Mesenchymal stem cell (in vitro differentiated cells and primary cell): ENCODE measurements at regions not wholly inside any gene's neighbourhood (a gene's known extent, or its start where the extent isn't known, plus 50 kb on each side); places are given as distances from the start of the nearest gene placed in this dataset.

Experiments
- DNase-seq: peaks from one replicate; pipeline ENCODE4 v3.0.0-alpha.2; 2013
- H2AFZ ChIP-seq: one replicate; pipeline ENCODE4 v1.6.1; 2013; ENCODE audit warnings: low read depth, mild to moderate bottlenecking, control low read depth, inconsistent platforms, low read length, moderate library complexity
- H2AK5ac ChIP-seq: 2 replicates; pipeline ENCODE4 v1.6.1; 2013; ENCODE audit warnings: low read length, moderate library complexity, mild to moderate bottlenecking, inconsistent platforms; ENCODE audit not compliant: severe bottlenecking
- H2BK120ac ChIP-seq: one replicate; pipeline ENCODE4 v1.6.1; 2013; ENCODE audit warnings: low read depth, mild to moderate bottlenecking, inconsistent platforms, low read length, moderate library complexity
- H2BK12ac ChIP-seq, 2 experiments: one replicate each; pipeline ENCODE4 v1.6.1; 2013; ENCODE audit warnings: inconsistent platforms in 2 of 2, low read length in 2 of 2, mild to moderate bottlenecking in 2 of 2, moderate library complexity in 2 of 2, control low read depth in 1 of 2
- H2BK15ac ChIP-seq: one replicate; pipeline ENCODE4 v1.6.1; 2013; ENCODE audit warnings: mild to moderate bottlenecking, low read depth, inconsistent platforms; ENCODE audit not compliant: poor library complexity, severe bottlenecking
- H2BK5ac ChIP-seq: 2 replicates; pipeline ENCODE4 v1.6.1; 2013; ENCODE audit warnings: low read depth, mild to moderate bottlenecking, low read length, control low read depth, inconsistent platforms; ENCODE audit not compliant: poor library complexity, severe bottlenecking
- H3K14ac ChIP-seq, 2 experiments: one replicate each; pipeline ENCODE4 v1.6.1; 2013; ENCODE audit warnings: inconsistent platforms in 2 of 2, low read length in 2 of 2, control low read depth in 1 of 2, mild to moderate bottlenecking in 1 of 2, moderate library complexity in 1 of 2
- H3K18ac ChIP-seq, 2 experiments: one replicate each; pipeline ENCODE4 v1.6.1; 2013; ENCODE audit warnings: inconsistent platforms in 2 of 2, low read length in 2 of 2, control low read depth in 1 of 2, low read depth in 1 of 2, mild to moderate bottlenecking in 1 of 2
- H3K23ac ChIP-seq, 2 experiments: one replicate each; pipeline ENCODE4 v1.6.1; 2013; ENCODE audit warnings: inconsistent platforms in 2 of 2, low read length in 2 of 2, mild to moderate bottlenecking in 2 of 2, moderate library complexity in 2 of 2, control low read depth in 1 of 2
- H3K27ac ChIP-seq: 2 replicates; pipeline ENCODE4 v1.5.1; 2013; ENCODE audit warnings: mild to moderate bottlenecking, moderate library complexity, low read length, control low read depth, inconsistent platforms; ENCODE audit not compliant: poor library complexity, severe bottlenecking
- H3K27me3 ChIP-seq, 2 experiments: 2 replicates each; pipeline versions ENCODE4 v1.6.1 to v1.7.0; 2013; ENCODE audit warnings: low read length in 2 of 2, mild to moderate bottlenecking in 2 of 2, moderate library complexity in 2 of 2, control low read depth in 1 of 2, inconsistent platforms in 1 of 2; ENCODE audit not compliant: control insufficient read depth in 1 of 2, insufficient read depth in 1 of 2
- H3K36me3 ChIP-seq, 2 experiments: 2 replicates each; pipeline versions ENCODE4 v1.6.1 to v1.7.0; 2013; ENCODE audit warnings: low read length in 2 of 2, control low read depth in 1 of 2, inconsistent platforms in 1 of 2, low read depth in 1 of 2, mild to moderate bottlenecking in 1 of 2; ENCODE audit not compliant: insufficient read depth in 2 of 2, control insufficient read depth in 1 of 2
- H3K4ac ChIP-seq, 2 experiments: one replicate each; pipeline ENCODE4 v1.6.1; 2013; ENCODE audit warnings: inconsistent platforms in 2 of 2, low read length in 2 of 2, mild to moderate bottlenecking in 2 of 2, moderate library complexity in 2 of 2, control low read depth in 1 of 2, low read depth in 1 of 2
- H3K4me1 ChIP-seq: 2 replicates; pipeline ENCODE4 v1.6.1; 2013; ENCODE audit warnings: low read depth, low read length, control low read depth; ENCODE audit not compliant: control insufficient read depth, insufficient read depth
- H3K4me2 ChIP-seq: 2 replicates; pipeline ENCODE4 v1.6.1; 2013; ENCODE audit warnings: low read length, mild to moderate bottlenecking, inconsistent platforms; ENCODE audit not compliant: poor library complexity, severe bottlenecking
- H3K4me3 ChIP-seq, 2 experiments: 2 replicates each; pipeline versions ENCODE4 v1.5.1 to v1.7.0; 2013; ENCODE audit warnings: low read length in 2 of 2, mild to moderate bottlenecking in 2 of 2, control low read depth in 1 of 2, low read depth in 1 of 2; ENCODE audit not compliant: insufficient read depth in 1 of 2
- H3K79me1 ChIP-seq: replicated peaks from 2 replicates; pipeline ENCODE4 v1.6.1; 2013; ENCODE audit warnings: mild to moderate bottlenecking, control low read depth, low read length, inconsistent platforms; ENCODE audit not compliant: poor library complexity, severe bottlenecking
- H3K9ac ChIP-seq: 2 replicates; pipeline ENCODE4 v1.7.0; 2013; ENCODE audit warnings: mild to moderate bottlenecking, low read length, moderate library complexity
- H3K9me3 ChIP-seq: 2 replicates; pipeline ENCODE4 v1.7.0; 2013; ENCODE audit warnings: mild to moderate bottlenecking, low read length; ENCODE audit not compliant: control insufficient read depth
- H4K8ac ChIP-seq: one replicate; pipeline ENCODE4 v1.6.1; 2013; ENCODE audit warnings: inconsistent platforms, mild to moderate bottlenecking, low read length, moderate library complexity
- H4K91ac ChIP-seq: one replicate; pipeline ENCODE4 v1.6.1; 2013; ENCODE audit warnings: mild to moderate bottlenecking, low read length, inconsistent platforms
- WGBS: methylation state at CpG from one replicate; pipeline ENCODE4 v1.1.7; 2013; ENCODE audit warnings: mixed read lengths; 5-methylcytosine and 5-hydroxymethylcytosine counted together

DNA sequence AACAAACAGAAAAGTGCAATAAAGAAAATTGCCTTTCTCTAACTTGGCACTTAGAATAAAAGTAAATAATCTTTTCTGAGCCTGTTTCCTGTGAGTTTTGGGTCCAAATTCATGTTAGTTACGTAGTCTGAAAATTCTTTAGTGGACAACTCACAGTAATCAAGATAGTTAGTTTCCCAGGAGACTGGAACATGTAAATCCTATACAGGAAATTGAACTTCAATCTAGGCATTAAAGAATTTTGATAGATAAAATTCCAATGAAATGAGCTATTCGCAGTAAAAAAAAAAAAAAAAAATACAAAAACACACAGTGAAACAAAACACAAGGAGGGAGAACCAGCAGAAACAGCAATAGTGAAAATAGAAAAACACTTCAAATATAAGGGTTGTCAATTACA, 83.8 kb upstream of the REG3G start:
- H3K14ac ChIP-seq: no peak overlapping the region
- WGBS: 40% methylated on average over 1 of the region's 2 CpGs
- H3K9ac ChIP-seq: no peak overlapping the region

DNA sequence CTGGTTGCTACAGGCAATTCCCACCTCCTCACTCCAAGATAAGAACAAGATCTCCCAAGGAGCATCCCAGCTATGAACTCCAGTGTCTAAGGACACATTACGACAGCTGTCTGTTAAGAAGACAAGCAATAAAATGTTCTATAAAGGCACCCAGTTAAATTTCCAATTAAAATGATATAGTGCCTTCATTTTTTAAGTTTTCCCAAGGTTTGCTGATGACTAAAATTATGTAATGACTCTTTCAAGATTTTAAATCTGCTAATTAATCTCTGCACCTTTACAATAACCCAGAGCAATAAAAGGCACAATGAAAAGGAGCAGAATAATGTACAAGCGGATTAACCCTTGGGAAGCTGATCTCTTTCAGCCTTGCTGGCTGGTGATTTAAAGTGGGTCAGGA, 61.6 kb upstream of the REG3G start:
- no peaks in the 10 kb centered on the region for H3K36me3 ChIP-seq
- no peak overlapping the region for H2BK120ac ChIP-seq
- H3K9me3 ChIP-seq: no peaks in the 10 kb centered on the region
- no peak overlapping the region for H3K14ac ChIP-seq
- no peak overlapping the region for H4K91ac ChIP-seq
- H3K18ac ChIP-seq: no peak overlapping the region
- no peak overlapping the region for H2AFZ ChIP-seq
- H3K27ac ChIP-seq: no peak overlapping the region
- H2AK5ac ChIP-seq: no peak overlapping the region
- no peaks in the 10 kb centered on the region for H3K4me1 ChIP-seq
- H3K79me1 ChIP-seq: no peaks in the 10 kb centered on the region
- DNase-seq: no peak
- H3K4ac ChIP-seq: no peak overlapping the region
- WGBS: 96% methylated on average over 1 of the region's 2 CpGs
- H3K23ac ChIP-seq: no peak overlapping the region
- H4K8ac ChIP-seq: no peak overlapping the region
- H3K4me2 ChIP-seq: no peak overlapping the region
- H3K4me3 ChIP-seq: no peak overlapping the region
- no peaks in the 10 kb centered on the region for H3K27me3 ChIP-seq
- H2BK5ac ChIP-seq: no peak overlapping the region
- no peak overlapping the region for H2BK15ac ChIP-seq
- H2BK12ac ChIP-seq: no peak overlapping the region
- no peak overlapping the region for H3K9ac ChIP-seq

More for the DNA sequence above, 83.8 kb upstream of the REG3G start:
- Histone ChIP-seq H3K4me3 (no peak overlapping the region), H3K27ac (no peak overlapping the region), H2AFZ (no peak overlapping the region), H2BK12ac (no peak overlapping the region), H3K79me1 (no peaks in the 10 kb centered on the region), H4K8ac (no peak overlapping the region), H3K18ac (no peak overlapping the region), H2BK120ac (no peak overlapping the region), H3K23ac (no peak overlapping the region), H2AK5ac (no peak overlapping the region), H4K91ac (no peak overlapping the region), H2BK15ac (no peak overlapping the region), H3K36me3 (no peaks in the 10 kb centered on the region), H3K27me3 (no peaks in the 10 kb centered on the region), H3K9me3 (no peaks in the 10 kb centered on the region), H3K4me1 (no peaks in the 10 kb centered on the region), H3K4me2 (no peak overlapping the region), H3K4ac (no peak overlapping the region), H2BK5ac (no peak overlapping the region)
- DNase-seq: peak; percentile 48

DNA sequence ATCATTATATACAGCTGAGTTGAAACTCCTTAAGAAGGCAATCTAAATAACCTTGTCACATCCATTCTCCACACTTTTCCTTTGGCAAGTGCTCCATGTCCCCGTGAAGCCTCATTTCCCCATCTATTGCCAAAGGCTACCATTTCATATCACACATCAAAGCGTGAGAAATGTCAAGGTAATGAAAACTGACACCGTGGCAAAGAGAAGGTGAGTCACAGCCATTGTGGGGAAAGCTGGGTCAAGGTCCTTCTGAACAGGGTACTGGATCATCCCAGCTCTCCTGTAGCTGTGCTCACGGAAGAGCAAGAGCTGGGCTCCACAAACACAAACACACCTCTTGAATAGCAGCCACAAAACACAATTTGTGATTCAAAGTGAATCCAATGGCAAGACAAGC, 58.2 kb upstream of the REG3G start:
- no peak overlapping the region for H3K9ac ChIP-seq
- H2AK5ac ChIP-seq: no peak overlapping the region
- no peaks in the 10 kb centered on the region for H3K79me1 ChIP-seq
- no peaks in the 10 kb centered on the region for H3K27me3 ChIP-seq
- no peak overlapping the region for H3K4ac ChIP-seq
- H3K9me3 ChIP-seq: no peaks in the 10 kb centered on the region
- no peak overlapping the region for H3K18ac ChIP-seq
- H2BK15ac ChIP-seq: no peak overlapping the region
- no peak overlapping the region for H2BK5ac ChIP-seq
- no peak overlapping the region for H2BK120ac ChIP-seq
- H3K4me3 ChIP-seq: no peak overlapping the region
- no peak overlapping the region for H4K8ac ChIP-seq
- H2BK12ac ChIP-seq: no peak overlapping the region
- no peak for DNase-seq
- H3K36me3 ChIP-seq: no peaks in the 10 kb centered on the region
- H4K91ac ChIP-seq: no peak overlapping the region
- H3K4me1 ChIP-seq: no peaks in the 10 kb centered on the region
- H3K14ac ChIP-seq: no peak overlapping the region
- 81% methylated on average over 4 of the region's 4 CpGs for WGBS
- H3K4me2 ChIP-seq: no peak overlapping the region
- no peak overlapping the region for H3K23ac ChIP-seq
- H3K27ac ChIP-seq: no peak overlapping the region
- H2AFZ ChIP-seq: no peak overlapping the region

DNA sequence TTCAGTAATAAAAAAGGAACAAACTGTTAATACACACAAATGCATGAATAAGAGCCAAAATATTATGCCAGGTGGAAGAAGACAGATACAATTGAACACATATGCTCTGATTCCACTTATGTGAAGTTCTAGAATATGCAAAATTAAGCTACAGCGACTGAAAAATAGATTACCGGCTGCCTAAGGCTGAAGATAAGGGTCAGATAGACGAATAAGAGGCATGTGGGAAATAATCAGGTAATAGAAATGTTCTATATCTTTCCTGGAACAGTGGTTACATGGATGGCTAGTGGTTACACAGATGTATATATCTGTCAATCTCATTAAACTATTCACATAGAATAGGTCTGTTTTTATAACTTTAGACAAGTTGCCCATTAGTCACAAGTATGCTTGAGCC, 51.9 kb upstream of the REG3G start:
- H4K91ac ChIP-seq: no peak overlapping the region
- H3K23ac ChIP-seq: no peak overlapping the region
- H3K4me3 ChIP-seq: no peak overlapping the region
- H4K8ac ChIP-seq: no peak overlapping the region
- H3K27me3 ChIP-seq: no peaks in the 10 kb centered on the region
- no peak overlapping the region for H2BK12ac ChIP-seq
- no peaks in the 10 kb centered on the region for H3K79me1 ChIP-seq
- no peak overlapping the region for H2BK15ac ChIP-seq
- no peak overlapping the region for H3K18ac ChIP-seq
- H2BK120ac ChIP-seq: no peak overlapping the region
- 82% methylated on average over 3 of the region's 3 CpGs for WGBS
- no peak overlapping the region for H3K4me2 ChIP-seq
- H3K9ac ChIP-seq: no peak overlapping the region
- H3K27ac ChIP-seq: no peak overlapping the region
- H3K4ac ChIP-seq: no peak overlapping the region
- DNase-seq: no peak
- H2BK5ac ChIP-seq: no peak overlapping the region
- H3K4me1 ChIP-seq: no peaks in the 10 kb centered on the region
- H3K36me3 ChIP-seq: no peaks in the 10 kb centered on the region
- no peak overlapping the region for H2AFZ ChIP-seq
- H2AK5ac ChIP-seq: no peak overlapping the region
- no peaks in the 10 kb centered on the region for H3K9me3 ChIP-seq
- H3K14ac ChIP-seq: no peak overlapping the region
